A549 (cell line): ENCODE measurements at regions not wholly inside any gene's neighbourhood (a gene's known extent, or its start where the extent isn't known, plus 50 kb on each side); places are given as distances from the start of the nearest gene placed in this dataset.

Experiments used
- ATAC-seq, 2 experiments: fragments of 200-7000 bp in 1 of 2; fragments of >200 bp in 1 of 2; cut with Nextera tagmentation in 1 of 2; cut with Tn5 transposase in 1 of 2; 3 replicates each; pipeline versions ENCODE4 v1.8.0 to v1.9.1; 2018 to 2020; ENCODE audit warnings: mild to moderate bottlenecking in 1 of 2, moderate library complexity in 1 of 2
- CTCF ChIA-PET: fragments of 300-600 bp; sonication (Branson Sonifier 250); formaldehyde crosslinking; extraction: SDS; loops from one replicate; lab custom pipeline; 2021; ENCODE audit warnings: antibody characterized with exemption, inconsistent platforms; lab: Yijun Ruan, JAX
- POLR2A ChIA-PET: fragments of 350-600 bp; formaldehyde crosslinking; extraction: SDS; loops from one replicate; lab custom pipeline; 2021; ENCODE audit warnings: antibody characterized with exemption, inconsistent platforms; lab: Yijun Ruan, JAX
- DNase-seq, 2 experiments: peaks; one replicate each; pipeline versions ENCODE4 v3.0.0 to v3.0.0-alpha.2; 2011 to 2016; ENCODE audit warnings: low read depth in 1 of 2, low spot score in 1 of 2
- FAIRE-seq: peaks from 2 replicates; lab custom pipeline; 2011; peaks lifted over from hg19 to GRCh38; lab: Jason Lieb, UNC
- H3K27ac ChIP-seq, 2 experiments: fragments of >200 bp; sonication (Bioruptor Twin); formaldehyde crosslinking; 3 replicates each; pipeline ENCODE4 v1.5.1; 2016 to 2017
- H3K4me1 ChIP-seq: fragments of >200 bp; sonication (Bioruptor Twin); formaldehyde crosslinking; 3 replicates; pipeline ENCODE4 v1.6.1; 2016
- H3K4me2 ChIP-seq: fragments of >200 bp; sonication (Bioruptor Twin); formaldehyde crosslinking; 3 replicates; pipeline ENCODE4 v1.6.1; 2016
- H3K4me3 ChIP-seq: fragments of >200 bp; sonication (Bioruptor Twin); formaldehyde crosslinking; 3 replicates; pipeline ENCODE4 v1.5.1; 2016
- H3K9me3 ChIP-seq: fragments of >200 bp; sonication (Bioruptor Twin); formaldehyde crosslinking; 3 replicates; pipeline ENCODE4 v1.6.1; 2016
- CBX2 ChIP-seq: fragments of 200-600 bp; sonication (generic); IDR thresholded peaks from 2 replicates; pipeline ENCODE4 v1.6.1; 2016; ENCODE audit warnings: low read depth, mild to moderate bottlenecking, borderline replicate concordance
- CBX8 ChIP-seq: fragments of 200-600 bp; sonication (generic); IDR thresholded peaks from 2 replicates; pipeline ENCODE4 v1.6.1; 2016
- CHD4 ChIP-seq: fragments of 200-600 bp; sonication (generic); IDR thresholded peaks from 2 replicates; pipeline ENCODE4 v1.6.1; 2016; ENCODE audit warnings: antibody characterized with exemption, mild to moderate bottlenecking, borderline replicate concordance
- EHF ChIP-seq: fragments of 250-450 bp; sonication (Bioruptor Pico); IDR thresholded peaks from 2 replicates; pipeline ENCODE4 v1.5.0; 2020; ENCODE audit warnings: mild to moderate bottlenecking
- EHMT2 ChIP-seq: fragments of 200-600 bp; sonication (generic); IDR thresholded peaks from 2 replicates; pipeline ENCODE4 v1.6.1; 2016; ENCODE audit warnings: antibody characterized with exemption, low read depth, mild to moderate bottlenecking, moderate library complexity
- ESRRA ChIP-seq: fragments of 150-350 bp; IDR thresholded peaks from 2 replicates; pipeline ENCODE4 v1.6.1; 2014; ENCODE audit warnings: mild to moderate bottlenecking, low read length, borderline replicate concordance
- FOSL2 ChIP-seq, 2 experiments: fragments of 450-650 bp in 1 of 2; fragments of >200 bp in 1 of 2; sonication (Bioruptor Twin) in 1 of 2; formaldehyde crosslinking; IDR thresholded peaks; 2 replicates each; pipeline versions ENCODE4 v1.5.0 to v1.6.1; 2016 to 2020; ENCODE audit warnings: mild to moderate bottlenecking in 1 of 2, moderate library complexity in 1 of 2
- HEYL ChIP-seq: fragments of 250-450 bp; sonication (Bioruptor Pico); IDR thresholded peaks from 2 replicates; pipeline ENCODE4 v1.8.0; 2021; ENCODE audit warnings: mild to moderate bottlenecking, moderate library complexity
- HOXB5 ChIP-seq: fragments of 250-450 bp; sonication (Bioruptor Pico); IDR thresholded peaks from 2 replicates; pipeline ENCODE4 v1.5.0; 2020; ENCODE audit warnings: mild to moderate bottlenecking, moderate library complexity
- KDM1A ChIP-seq: fragments of 200-600 bp; sonication (generic); IDR thresholded peaks from 2 replicates; pipeline ENCODE4 v1.6.1; 2016; ENCODE audit warnings: low read depth, mild to moderate bottlenecking
- KDM5A ChIP-seq: fragments of 200-600 bp; sonication (generic); IDR thresholded peaks from 2 replicates; pipeline ENCODE4 v1.6.1; 2016; ENCODE audit warnings: antibody characterized with exemption, mild to moderate bottlenecking
- MAFK ChIP-seq: fragments of 450-650 bp; IDR thresholded peaks from 2 replicates; pipeline ENCODE4 v1.6.1; 2014; ENCODE audit not compliant: partially characterized antibody
- MAZ ChIP-seq: fragments of 150-350 bp; IDR thresholded peaks from 2 replicates; pipeline ENCODE4 v1.6.1; 2014; ENCODE audit warnings: antibody characterized with exemption, low read depth, low read length, borderline replicate concordance
- RFX5 ChIP-seq: fragments of 450-650 bp; IDR thresholded peaks from 2 replicates; pipeline ENCODE4 v1.7.1; 2014; ENCODE audit warnings: antibody characterized with exemption, mild to moderate bottlenecking, moderate library complexity
- ZC3H11A ChIP-seq: fragments of 450-650 bp; IDR thresholded peaks from 2 replicates; pipeline ENCODE4 v1.6.1; 2014; ENCODE audit warnings: antibody characterized with exemption, mild to moderate bottlenecking
- ZNF302 ChIP-seq: fragments of 250-450 bp; sonication (Bioruptor Pico); IDR thresholded peaks from 2 replicates; pipeline ENCODE4 v1.9.0; 2021; ENCODE audit warnings: inconsistent platforms, mild to moderate bottlenecking, moderate library complexity
- ZSCAN20 ChIP-seq: fragments of 250-450 bp; sonication (Bioruptor Pico); IDR thresholded peaks from 2 replicates; pipeline ENCODE4 v1.8.0; 2022; ENCODE audit warnings: mild to moderate bottlenecking, moderate library complexity
- whole genome bisulfite sequencing: methylation state at CpG from one replicate; pipeline ENCODE4 v1.1.6; 2017; ENCODE audit errors: missing lambda C conversion rate; 5-methylcytosine and 5-hydroxymethylcytosine counted together
- TF ChIP-seq, protein P1 (sequence below): IDR thresholded peaks from 2 replicates; pipeline ENCODE4 v1.6.1; 2012
- TF ChIP-seq, protein P2 (sequence below): fragments of 200-600 bp; sonication (generic); IDR thresholded peaks from 2 replicates; pipeline ENCODE4 v1.6.1; 2016; ENCODE audit warnings: antibody characterized with exemption, mild to moderate bottlenecking, moderate library complexity
- TF ChIP-seq, protein P3 (sequence below): IDR thresholded peaks from 2 replicates; pipeline ENCODE4 v1.6.1; 2012; ENCODE audit warnings: low read depth, borderline replicate concordance
- TF ChIP-seq, protein P4 (sequence below): fragments of 250-450 bp; sonication (Bioruptor Pico); IDR thresholded peaks from 2 replicates; pipeline ENCODE4 v1.5.0; 2020; ENCODE audit warnings: low read depth, mild to moderate bottlenecking, moderate library complexity

DNA sequence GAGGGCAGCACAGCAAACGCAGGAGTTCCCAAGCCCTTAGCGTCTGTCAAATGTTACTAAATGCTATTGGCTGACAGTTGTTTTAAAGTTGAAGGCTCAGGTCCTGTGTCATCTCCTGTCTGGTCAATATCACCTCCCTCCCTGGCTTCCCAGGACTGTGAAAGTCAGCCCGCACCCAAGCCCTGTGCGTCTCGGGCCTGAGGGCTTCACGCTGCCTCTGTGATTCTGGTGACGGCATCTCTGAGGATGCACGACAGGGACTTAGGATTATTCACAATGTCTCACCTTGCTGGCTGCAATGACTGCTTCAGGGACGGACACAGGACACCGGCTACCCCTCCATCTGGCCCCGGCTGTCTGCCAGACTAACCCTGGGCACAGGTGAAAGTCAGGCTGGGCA, 415.3 kb downstream of the CTTN start:
- DNase-seq (no peak), ATAC-seq (no peak), FAIRE-seq (no peak)
- ChIA-PET CTCF (interaction anchor here (0.6 to 3.7 kb wide), 10 partner anchors 10 to 546 kb away, joined by 3 to 25 read pairs (median 6); no protein-coding TSS in a partner anchor), POLR2A (no interaction called here)
- TF ChIP-seq ESRRA (no peak), EHF (CRISPR knock-in tag) (no peak), HEYL (CRISPR knock-in tag) (no peak), KDM1A (no peak), EHMT2 (no peak), CHD4 (no peak), MAFK (no peak), ZSCAN20 (CRISPR knock-in tag) (no peak)
- TF ChIP-seq, protein P1, sequence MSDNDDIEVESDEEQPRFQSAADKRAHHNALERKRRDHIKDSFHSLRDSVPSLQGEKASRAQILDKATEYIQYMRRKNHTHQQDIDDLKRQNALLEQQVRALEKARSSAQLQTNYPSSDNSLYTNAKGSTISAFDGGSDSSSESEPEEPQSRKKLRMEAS: no peak
- TF ChIP-seq, protein P2, sequence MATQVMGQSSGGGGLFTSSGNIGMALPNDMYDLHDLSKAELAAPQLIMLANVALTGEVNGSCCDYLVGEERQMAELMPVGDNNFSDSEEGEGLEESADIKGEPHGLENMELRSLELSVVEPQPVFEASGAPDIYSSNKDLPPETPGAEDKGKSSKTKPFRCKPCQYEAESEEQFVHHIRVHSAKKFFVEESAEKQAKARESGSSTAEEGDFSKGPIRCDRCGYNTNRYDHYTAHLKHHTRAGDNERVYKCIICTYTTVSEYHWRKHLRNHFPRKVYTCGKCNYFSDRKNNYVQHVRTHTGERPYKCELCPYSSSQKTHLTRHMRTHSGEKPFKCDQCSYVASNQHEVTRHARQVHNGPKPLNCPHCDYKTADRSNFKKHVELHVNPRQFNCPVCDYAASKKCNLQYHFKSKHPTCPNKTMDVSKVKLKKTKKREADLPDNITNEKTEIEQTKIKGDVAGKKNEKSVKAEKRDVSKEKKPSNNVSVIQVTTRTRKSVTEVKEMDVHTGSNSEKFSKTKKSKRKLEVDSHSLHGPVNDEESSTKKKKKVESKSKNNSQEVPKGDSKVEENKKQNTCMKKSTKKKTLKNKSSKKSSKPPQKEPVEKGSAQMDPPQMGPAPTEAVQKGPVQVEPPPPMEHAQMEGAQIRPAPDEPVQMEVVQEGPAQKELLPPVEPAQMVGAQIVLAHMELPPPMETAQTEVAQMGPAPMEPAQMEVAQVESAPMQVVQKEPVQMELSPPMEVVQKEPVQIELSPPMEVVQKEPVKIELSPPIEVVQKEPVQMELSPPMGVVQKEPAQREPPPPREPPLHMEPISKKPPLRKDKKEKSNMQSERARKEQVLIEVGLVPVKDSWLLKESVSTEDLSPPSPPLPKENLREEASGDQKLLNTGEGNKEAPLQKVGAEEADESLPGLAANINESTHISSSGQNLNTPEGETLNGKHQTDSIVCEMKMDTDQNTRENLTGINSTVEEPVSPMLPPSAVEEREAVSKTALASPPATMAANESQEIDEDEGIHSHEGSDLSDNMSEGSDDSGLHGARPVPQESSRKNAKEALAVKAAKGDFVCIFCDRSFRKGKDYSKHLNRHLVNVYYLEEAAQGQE: no peak
- TF ChIP-seq, protein P3, sequence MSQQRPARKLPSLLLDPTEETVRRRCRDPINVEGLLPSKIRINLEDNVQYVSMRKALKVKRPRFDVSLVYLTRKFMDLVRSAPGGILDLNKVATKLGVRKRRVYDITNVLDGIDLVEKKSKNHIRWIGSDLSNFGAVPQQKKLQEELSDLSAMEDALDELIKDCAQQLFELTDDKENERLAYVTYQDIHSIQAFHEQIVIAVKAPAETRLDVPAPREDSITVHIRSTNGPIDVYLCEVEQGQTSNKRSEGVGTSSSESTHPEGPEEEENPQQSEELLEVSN: no peak
- no peaks in the 10 kb centered on the region for H3K9me3 ChIP-seq
- WGBS: 93% methylated on average over 9 of the region's 11 CpGs
- H3K4me2 ChIP-seq: no peak overlapping the region
- H3K4me3 ChIP-seq: no peak overlapping the region
- H3K4me1 ChIP-seq: no peaks in the 10 kb centered on the region
- no peak overlapping the region for H3K27ac ChIP-seq

DNA sequence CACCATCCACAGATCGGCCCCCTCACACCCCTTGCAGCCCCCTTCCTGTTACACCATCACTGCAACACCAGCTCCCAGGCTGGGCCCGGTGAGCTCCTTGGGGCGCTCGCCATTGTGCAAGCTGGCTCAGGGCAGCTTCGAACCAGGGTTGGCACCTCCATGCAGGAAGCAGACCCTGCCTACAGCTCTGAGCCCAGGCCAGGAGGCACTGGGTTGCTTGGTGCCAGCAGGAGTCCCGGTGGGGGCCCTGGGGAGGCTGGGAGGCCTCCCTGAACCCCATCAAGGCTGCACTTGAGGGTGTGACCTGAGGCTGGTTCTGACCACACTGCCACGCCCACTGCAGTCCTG, 417.1 kb downstream of the CTTN start:
- FAIRE-seq (no peak), DNase-seq (no peak), ATAC-seq (no peak; a peak in 1 of 6 replicates)
- no peaks in the 10 kb centered on the region for H3K9me3 ChIP-seq
- WGBS: 66% methylated on average over 3 of the region's 7 CpGs
- no peak overlapping the region for H3K4me3 ChIP-seq
- ChIA-PET POLR2A (no interaction called here), CTCF (interaction anchor here (0.6 to 3.7 kb wide), 27 partner anchors 9 to 611 kb away, joined by 3 to 25 read pairs (median 3); no protein-coding TSS in a partner anchor)
- H3K27ac ChIP-seq: no peak overlapping the region
- no peaks in the 10 kb centered on the region for H3K4me1 ChIP-seq
- no peak overlapping the region for H3K4me2 ChIP-seq
- TF ChIP-seq FOSL2 (IDR thresholded peaks at IDR 0.05) (no peak), FOSL2 (CRISPR knock-in tag; IDR thresholded peaks at IDR 0.05) (no peak), MAZ (no peak), CHD4 (no peak), ZNF302 (CRISPR knock-in tag) (no peak), RFX5 (no peak)
- TF ChIP-seq, protein P4, sequence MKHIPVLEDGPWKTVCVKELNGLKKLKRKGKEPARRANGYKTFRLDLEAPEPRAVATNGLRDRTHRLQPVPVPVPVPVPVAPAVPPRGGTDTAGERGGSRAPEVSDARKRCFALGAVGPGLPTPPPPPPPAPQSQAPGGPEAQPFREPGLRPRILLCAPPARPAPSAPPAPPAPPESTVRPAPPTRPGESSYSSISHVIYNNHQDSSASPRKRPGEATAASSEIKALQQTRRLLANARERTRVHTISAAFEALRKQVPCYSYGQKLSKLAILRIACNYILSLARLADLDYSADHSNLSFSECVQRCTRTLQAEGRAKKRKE (CRISPR knock-in tag): no peak

DNA sequence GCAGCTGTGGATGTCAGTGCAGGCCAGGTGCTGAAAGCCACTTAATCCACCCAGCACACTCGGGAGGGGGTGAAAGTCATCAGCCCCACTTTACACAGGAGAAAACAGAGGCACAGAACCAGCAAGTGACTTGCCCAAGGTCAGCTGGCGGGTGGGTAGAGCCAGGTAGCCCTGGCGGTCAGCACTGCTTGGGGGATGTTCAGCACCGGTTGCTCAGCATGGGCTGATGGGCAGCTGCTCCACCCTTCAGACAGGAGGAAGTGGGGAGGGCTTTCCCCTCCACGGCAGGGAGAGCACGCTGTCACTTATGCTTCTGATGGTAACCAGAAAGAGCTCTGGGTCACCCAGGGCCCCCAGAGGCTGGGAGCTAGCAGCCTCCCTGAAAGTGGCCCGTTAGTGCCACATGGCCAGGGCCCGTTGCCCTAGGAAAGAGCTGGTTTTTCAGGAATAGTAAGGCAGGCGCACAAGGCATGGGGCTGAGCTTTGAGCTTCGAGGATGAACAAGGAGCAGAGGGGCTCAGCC, 417.9 kb downstream of the CTTN start:
- no peak for DNase-seq
- H3K4me3 ChIP-seq: no peak overlapping the region
- ChIA-PET CTCF (interaction anchor here (1.1 to 3.7 kb wide), 5 partner anchors 11 to 556 kb away, joined by 3 to 25 read pairs (median 5); no protein-coding TSS in a partner anchor), POLR2A (no interaction called here)
- no peak for FAIRE-seq
- H3K27ac ChIP-seq: no peak overlapping the region
- WGBS: 74% methylated on average over 8 of the region's 10 CpGs
- H3K4me1 ChIP-seq: no peaks in the 10 kb centered on the region
- peak in 1 of 2 experiments; percentile 8; a peak in 1 of 6 replicates for ATAC-seq
- TF ChIP-seq ZC3H11A: no peak
- no peak for TF ChIP-seq HOXB5
- no peak for TF ChIP-seq CBX2
- TF ChIP-seq CBX8: no peak
- TF ChIP-seq KDM5A: no peak
- H3K4me2 ChIP-seq: no peak overlapping the region
- no peaks in the 10 kb centered on the region for H3K9me3 ChIP-seq
